HPDE6-E6E7 (cell line): ENCODE measurements at regions not wholly inside any gene's neighbourhood (a gene's known extent, or its start where the extent isn't known, plus 50 kb on each side); places are given as distances from the start of the nearest gene placed in this dataset.

Experiments
- DNase-seq: peaks from one replicate; pipeline ENCODE4 v3.0.0; 2011; ENCODE audit warnings: missing footprints; ENCODE audit errors: extremely low spot score

DNA sequence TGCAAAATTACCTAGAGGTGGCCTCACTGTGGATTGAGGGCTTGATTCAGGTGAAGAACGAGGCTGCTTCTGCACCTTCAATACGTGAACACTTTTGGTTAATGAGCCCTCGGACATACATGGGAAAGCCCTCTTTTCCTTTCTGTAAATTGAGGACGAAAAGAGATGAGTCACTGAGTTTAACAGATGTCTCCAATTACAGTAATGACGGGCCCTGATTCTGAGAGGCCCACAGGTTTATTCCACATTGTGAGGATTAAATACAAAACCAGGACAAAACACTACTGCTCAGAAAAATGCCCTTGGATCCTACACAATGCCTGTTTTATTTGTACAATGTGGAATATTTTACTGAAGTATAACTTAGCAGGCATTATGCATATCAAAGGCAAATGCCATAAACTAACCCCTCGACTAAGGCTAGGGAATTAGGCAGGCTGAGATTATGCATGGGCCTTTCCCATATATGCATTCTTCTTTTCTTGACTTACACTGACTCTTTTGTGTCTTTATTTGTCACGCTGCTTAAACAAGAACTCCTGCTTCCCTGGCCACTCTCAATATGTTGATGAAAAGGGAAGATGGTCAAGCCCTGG is 819.9 kb downstream of the OLFM4 start:
- no peak for DNase-seq

- DNase-seq, result no peak
Observed at GRCh38 chr13:53854321-53854720, 825.7 kb downstream of the OLFM4 start.

- no peak for DNase-seq
Observed at GRCh38 chr13:53856573-53857195, 828.1 kb downstream of the OLFM4 start.

DNA sequence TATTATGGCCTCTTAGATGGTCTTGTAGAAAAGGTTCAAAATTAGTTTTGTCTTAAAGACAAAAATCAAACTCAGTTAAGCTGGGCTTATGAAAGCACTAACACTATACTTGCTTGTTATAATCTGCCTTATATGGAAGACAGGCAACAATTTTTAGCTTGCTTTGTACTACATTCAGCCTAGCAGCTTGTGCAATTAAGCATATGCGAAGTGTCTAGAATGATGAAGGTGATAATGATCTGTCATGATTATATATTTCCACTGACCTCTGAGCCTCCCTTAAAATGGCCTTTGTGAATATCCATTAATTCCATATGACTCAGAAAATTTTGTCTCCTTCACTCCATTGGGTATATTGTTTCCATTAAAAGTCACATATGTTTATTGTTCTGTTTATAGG is 834.9 kb downstream of the OLFM4 start:
- DNase-seq, result no peak

DNA sequence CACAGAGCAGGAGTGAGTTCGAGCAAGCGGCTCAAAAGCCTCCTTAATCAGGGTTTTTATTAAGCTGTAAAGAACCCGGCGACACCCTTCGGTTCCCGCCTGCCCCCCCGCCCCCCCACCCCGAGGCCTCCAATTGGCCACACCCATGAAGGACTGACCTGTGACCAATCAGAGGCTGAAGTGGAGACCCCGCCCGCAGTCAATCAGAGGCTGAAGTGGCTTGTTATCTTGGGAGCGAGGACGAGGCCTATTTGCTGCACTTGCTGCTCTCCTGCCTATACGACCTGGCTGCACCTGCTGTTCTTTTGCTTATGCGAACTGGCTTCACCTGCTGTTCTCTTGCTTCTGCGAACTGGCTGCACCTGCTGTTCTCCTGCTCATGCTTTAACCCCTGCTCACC is 844.9 kb downstream of the OLFM4 start:
- DNase-seq, result no peak

DNA sequence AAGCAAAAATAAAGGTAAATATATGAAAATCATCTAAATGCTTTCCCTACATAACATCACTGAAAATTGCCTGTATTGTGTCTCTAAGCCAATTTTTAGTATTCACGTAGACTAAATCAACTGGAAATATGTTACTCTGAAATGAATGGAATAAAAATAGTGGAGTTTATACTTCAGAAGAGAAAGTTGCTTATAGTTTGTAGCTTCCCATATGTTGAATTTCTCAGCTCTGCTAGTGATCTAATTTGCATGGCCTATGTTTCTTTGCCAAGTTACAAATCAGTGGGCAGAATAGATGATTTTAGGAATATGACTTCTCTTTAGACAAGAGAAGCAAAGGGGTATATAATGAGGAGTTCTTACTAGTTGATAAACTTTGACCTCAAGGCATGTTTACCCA is 850.2 kb downstream of the OLFM4 start:
- no peak for DNase-seq

DNA sequence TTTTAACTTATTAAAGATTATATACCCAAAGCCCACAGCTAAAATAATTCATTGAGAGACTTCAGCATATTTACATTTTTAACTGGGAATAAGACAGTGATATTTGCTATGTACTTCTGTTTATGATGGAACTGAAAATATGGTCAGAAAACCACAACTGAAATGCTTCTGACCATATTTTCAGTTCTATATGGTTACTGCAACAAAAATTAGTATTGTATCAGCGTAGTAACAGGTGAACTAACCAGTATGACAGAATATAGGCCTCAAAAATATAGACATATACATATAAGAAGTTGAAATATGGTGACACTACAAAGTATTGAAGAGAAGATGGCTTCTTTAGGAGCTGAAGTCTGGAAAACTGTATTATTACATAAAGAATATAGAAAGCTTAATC is 857.4 kb downstream of the OLFM4 start:
- no peak for DNase-seq

GRCh38 chr13:53890696-53891095 is 862.1 kb downstream of the OLFM4 start:
- DNase-seq, result no peak

DNA sequence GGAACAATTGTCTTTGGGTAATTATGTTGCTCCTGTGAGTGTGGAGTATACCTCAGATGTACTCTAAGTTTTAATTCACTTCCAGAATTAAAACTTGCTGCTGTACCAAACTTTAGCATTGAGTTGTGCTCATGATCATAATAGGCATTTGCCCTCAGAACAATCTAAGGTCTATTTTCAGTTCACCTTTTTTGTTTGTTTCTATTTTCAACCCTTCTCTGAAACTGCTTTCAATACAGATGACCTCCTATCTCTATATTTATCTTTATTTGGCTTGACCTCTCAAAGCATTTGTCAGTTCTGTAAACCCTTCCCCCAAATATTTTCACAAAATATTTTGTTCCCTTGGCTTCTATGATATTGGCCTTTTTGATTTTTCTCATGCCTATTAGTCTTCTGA is 873.0 kb downstream of the OLFM4 start:
- no peak for DNase-seq

GRCh38 chr13:53907891-53908290 is 879.3 kb downstream of the OLFM4 start:
- no peak for DNase-seq

DNA sequence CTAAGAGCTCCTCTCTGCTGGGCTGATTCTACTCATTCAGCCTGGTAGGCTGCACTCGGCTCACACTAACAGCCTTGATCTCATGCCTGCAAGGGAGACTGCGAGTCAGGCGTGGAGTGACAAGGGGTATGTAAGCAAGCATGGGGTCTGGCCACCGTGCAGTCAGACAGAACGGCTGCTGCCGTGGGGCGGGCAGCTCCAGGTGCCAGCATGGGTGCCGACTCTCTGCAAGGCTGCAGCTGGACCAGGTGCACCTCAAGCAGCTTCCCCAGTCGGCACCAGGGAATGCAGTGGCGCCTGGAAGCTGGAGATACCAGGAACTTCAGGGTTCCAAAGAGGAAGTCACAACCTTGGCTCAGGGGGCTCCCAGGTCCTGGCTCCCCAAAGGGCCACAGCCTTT is 892.3 kb downstream of the OLFM4 start:
- DNase-seq, result no peak

- no peak for DNase-seq
Observed at GRCh38 chr13:53921473-53921872, 892.9 kb downstream of the OLFM4 start.

DNA sequence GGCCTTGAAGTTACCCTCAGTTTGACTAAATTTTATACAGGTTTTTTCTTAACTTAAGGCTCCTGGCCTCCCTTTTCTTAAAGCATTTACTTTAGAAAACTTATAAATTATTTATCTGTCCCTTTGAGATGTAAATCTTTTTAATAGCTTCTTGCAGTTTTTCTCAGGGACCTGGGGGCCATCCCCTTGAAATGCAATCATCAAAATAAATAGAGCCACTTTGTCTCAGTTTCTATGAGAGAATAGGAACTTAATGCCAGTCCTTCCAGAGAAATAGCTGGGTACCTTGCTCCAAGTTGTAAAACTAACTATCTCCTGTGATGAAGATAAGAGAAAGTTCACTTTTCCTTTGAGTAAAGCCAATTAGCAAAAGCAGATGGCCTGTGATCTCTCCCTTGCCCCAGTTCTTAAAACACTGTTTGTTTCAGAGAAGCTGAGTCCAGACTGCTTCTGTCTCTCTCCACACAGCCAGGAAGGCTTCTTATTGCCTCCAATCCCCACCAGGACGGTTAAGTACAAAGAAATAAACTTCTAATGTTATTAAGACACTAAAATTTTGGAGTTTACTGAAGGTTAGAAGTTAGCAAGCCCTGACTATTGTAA is 913.1 kb downstream of the OLFM4 start:
- no peak for DNase-seq

- DNase-seq, result no peak
Observed at GRCh38 chr13:53946500-53946899, 917.9 kb downstream of the OLFM4 start.

GRCh38 chr13:53953183-53953582 is 924.6 kb downstream of the OLFM4 start:
- DNase-seq, result no peak
